Peyer's patch (tissue), 4 donors: ENCODE measurements at regions not wholly inside any gene's neighbourhood (a gene's known extent, or its start where the extent isn't known, plus 50 kb on each side); places are given as distances from the start of the nearest gene placed in this dataset.

Experiments
- DNase-seq, 3 donors: peaks; one replicate each; pipeline ENCODE4 v3.0.0-alpha.2; 2017 to 2019
- H3K27ac ChIP-seq, 4 donors: fragments of 200-600 bp; sonication (generic); one replicate each; pipeline ENCODE4 v1.5.1; 2016 to 2019
- H3K27me3 ChIP-seq, 2 donors: fragments of 200-600 bp; sonication (generic); one replicate each; pipeline ENCODE4 v1.5.1; 2019
- H3K36me3 ChIP-seq, 3 donors: fragments of 200-600 bp; sonication (generic); one replicate each; pipeline ENCODE4 v1.5.1; 2016 to 2019
- H3K4me1 ChIP-seq, 4 donors: fragments of 200-600 bp; sonication (generic); one replicate each; pipeline ENCODE4 v1.5.1; 2016 to 2019
- H3K4me3 ChIP-seq, 4 donors: fragments of 200-600 bp; sonication (generic); 1 replicate in 3 of 4; 2 replicates in 1 of 4; pipeline ENCODE4 v1.5.1; 2016 to 2019; ENCODE audit warnings: mild to moderate bottlenecking in 1 of 4
- H3K9me3 ChIP-seq, 4 donors: fragments of 200-600 bp; sonication (generic); one replicate each; pipeline ENCODE4 v1.5.1; 2016 to 2019; ENCODE audit warnings: mild to moderate bottlenecking in 1 of 4
- POLR2A ChIP-seq, 2 donors: fragments of 450-650 bp; IDR thresholded peaks; one replicate each; pipeline ENCODE4 v1.5.1; 2017; ENCODE audit warnings: antibody characterized with exemption in 2 of 2, mild to moderate bottlenecking in 2 of 2, moderate library complexity in 2 of 2
- TF ChIP-seq, protein P1 (sequence below), 6 experiments: fragments of 450-650 bp in 4 of 6; fragments of 200-600 bp in 2 of 6; sonication (generic) in 1 of 6; IDR thresholded peaks; one replicate each; pipeline ENCODE4 v1.5.1; 2017 to 2019; ENCODE audit warnings: antibody characterized with exemption in 6 of 6, mild to moderate bottlenecking in 3 of 6, moderate library complexity in 1 of 6

DNA sequence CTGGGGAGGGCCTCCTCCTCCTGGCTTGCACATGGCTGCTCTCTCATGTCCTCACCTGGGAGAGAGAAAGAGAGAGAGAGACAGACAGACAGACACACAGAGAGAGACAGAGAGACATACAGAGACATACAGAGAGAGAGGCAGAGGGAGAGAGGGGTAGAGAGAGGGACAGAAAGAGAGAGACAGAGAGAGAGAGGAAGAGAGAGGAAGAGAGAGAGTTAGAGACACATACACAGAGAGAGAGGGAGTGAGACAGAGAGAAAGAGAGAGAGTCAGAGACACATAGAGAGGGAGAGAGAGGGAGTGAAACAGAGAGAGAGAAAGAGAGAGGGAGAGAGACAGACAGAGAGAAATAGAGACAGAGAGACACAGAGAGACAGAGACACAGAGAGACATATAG is 103.6 kb upstream of the ESRRB start:
- Histone ChIP-seq H3K4me3 (no peak overlapping the region), H3K9me3 (no peaks in the 10 kb centered on the region), H3K27ac (no peak overlapping the region), H3K4me1 (no peaks in the 10 kb centered on the region), H3K36me3 (no peaks in the 10 kb centered on the region), H3K27me3 (no peaks in the 10 kb centered on the region)
- DNase-seq = no peak
- TF ChIP-seq POLR2A (IDR thresholded peaks at IDR 0.05) = no peak
- TF ChIP-seq, protein P1, sequence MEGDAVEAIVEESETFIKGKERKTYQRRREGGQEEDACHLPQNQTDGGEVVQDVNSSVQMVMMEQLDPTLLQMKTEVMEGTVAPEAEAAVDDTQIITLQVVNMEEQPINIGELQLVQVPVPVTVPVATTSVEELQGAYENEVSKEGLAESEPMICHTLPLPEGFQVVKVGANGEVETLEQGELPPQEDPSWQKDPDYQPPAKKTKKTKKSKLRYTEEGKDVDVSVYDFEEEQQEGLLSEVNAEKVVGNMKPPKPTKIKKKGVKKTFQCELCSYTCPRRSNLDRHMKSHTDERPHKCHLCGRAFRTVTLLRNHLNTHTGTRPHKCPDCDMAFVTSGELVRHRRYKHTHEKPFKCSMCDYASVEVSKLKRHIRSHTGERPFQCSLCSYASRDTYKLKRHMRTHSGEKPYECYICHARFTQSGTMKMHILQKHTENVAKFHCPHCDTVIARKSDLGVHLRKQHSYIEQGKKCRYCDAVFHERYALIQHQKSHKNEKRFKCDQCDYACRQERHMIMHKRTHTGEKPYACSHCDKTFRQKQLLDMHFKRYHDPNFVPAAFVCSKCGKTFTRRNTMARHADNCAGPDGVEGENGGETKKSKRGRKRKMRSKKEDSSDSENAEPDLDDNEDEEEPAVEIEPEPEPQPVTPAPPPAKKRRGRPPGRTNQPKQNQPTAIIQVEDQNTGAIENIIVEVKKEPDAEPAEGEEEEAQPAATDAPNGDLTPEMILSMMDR (IDR thresholded peaks at IDR 0.05) = no peak

- H3K9me3 ChIP-seq = no peaks in the 10 kb centered on the region
- TF ChIP-seq, protein P1 (IDR thresholded peaks at IDR 0.05) = no peak
- no peak for TF ChIP-seq POLR2A (IDR thresholded peaks at IDR 0.05)
- no peaks in the 10 kb centered on the region for H3K4me1 ChIP-seq
Measured at GRCh38 chr14:76272774-76273173, 103.2 kb upstream of the ESRRB start.

GRCh38 chr14:76273346-76273745 is 102.6 kb upstream of the ESRRB start:
- TF ChIP-seq POLR2A (IDR thresholded peaks at IDR 0.05) = no peak
- TF ChIP-seq, protein P1 (IDR thresholded peaks at IDR 0.05) = no peak
- H3K27ac ChIP-seq = no peak overlapping the region

More at GRCh38 chr14:76272774-76273173, 103.2 kb upstream of the ESRRB start:
- Histone ChIP-seq H3K36me3 (no peaks in the 10 kb centered on the region), H3K27me3 (no peaks in the 10 kb centered on the region), H3K27ac (no peak overlapping the region), H3K4me3 (no peak overlapping the region)
- no peak for DNase-seq

DNA sequence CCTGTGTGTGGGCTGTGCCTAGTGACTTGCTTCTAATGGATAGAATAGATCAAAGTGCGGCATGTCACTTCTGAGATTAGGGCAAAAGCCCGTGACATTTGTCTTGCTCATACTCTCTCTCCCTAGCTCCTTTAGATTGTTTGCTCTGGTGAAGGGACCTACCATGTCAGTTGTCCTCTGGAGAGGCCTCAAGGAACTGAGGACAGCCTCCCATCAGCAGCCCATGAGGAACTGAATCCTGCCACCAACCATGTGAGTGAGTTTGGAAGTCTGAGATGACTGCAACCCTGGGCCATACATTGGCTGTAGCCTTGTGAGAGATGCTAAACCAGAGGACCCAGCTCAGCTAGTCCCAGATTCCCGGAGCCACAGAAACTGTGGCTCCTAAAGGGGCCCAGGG is 101.6 kb upstream of the ESRRB start:
- no peak for TF ChIP-seq POLR2A (IDR thresholded peaks at IDR 0.05)
- TF ChIP-seq, protein P1 (IDR thresholded peaks at IDR 0.05) = no peak
- DNase-seq = no peak

More at GRCh38 chr14:76273346-76273745, 102.6 kb upstream of the ESRRB start:
- Histone ChIP-seq H3K36me3 (no peaks in the 10 kb centered on the region), H3K9me3 (no peaks in the 10 kb centered on the region), H3K4me3 (no peak overlapping the region), H3K4me1 (no peaks in the 10 kb centered on the region), H3K27me3 (no peaks in the 10 kb centered on the region)
- no peak for DNase-seq

DNA sequence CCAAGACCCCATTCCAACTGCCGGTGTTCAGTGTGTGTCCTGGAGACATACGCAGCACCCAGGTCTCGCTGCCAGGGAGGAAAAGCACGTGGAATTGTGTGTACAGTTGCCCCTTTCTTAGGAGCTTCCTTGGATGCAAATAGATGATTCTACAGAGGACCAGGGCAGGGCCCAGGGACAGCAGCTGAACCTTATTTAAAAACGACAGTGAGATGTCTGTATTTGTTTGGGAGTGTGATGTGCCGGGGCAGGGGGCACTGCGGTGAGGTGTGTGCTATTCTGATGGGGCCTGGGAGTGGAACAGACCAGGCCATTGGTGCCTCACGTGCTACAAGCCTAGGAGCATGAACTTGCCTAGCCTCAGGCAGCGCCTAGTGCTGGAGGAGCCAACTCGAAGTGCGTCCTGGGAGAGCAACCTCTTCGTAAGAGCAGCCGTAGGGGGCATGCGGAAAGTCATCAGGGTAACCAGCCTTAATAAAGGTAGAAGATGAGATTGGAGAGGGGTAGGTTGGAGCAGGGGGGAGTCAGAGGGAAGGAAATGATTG is 98.3 kb upstream of the ESRRB start:
- TF ChIP-seq, protein P1 (IDR thresholded peaks at IDR 0.05) = no peak
- no peak for TF ChIP-seq POLR2A (IDR thresholded peaks at IDR 0.05)
- Histone ChIP-seq H3K27ac (no peak overlapping the region), H3K4me1 (no peaks in the 10 kb centered on the region), H3K27me3 (no peaks in the 10 kb centered on the region), H3K4me3 (no peak overlapping the region), H3K36me3 (no peaks in the 10 kb centered on the region), H3K9me3 (no peaks in the 10 kb centered on the region)
- DNase-seq = no peak

More for the DNA sequence above, 101.6 kb upstream of the ESRRB start:
- Histone ChIP-seq H3K9me3 (no peaks in the 10 kb centered on the region), H3K27me3 (no peaks in the 10 kb centered on the region), H3K36me3 (no peaks in the 10 kb centered on the region), H3K4me1 (no peaks in the 10 kb centered on the region), H3K27ac (no peak overlapping the region), H3K4me3 (no peak overlapping the region)

GRCh38 chr14:76280221-76280620 is 95.7 kb upstream of the ESRRB start:
- no peak for TF ChIP-seq POLR2A (IDR thresholded peaks at IDR 0.05)
- TF ChIP-seq, protein P1 (IDR thresholded peaks at IDR 0.05) = no peak
- Histone ChIP-seq H3K9me3 (no peaks in the 10 kb centered on the region), H3K4me3 (no peak overlapping the region), H3K36me3 (no peaks in the 10 kb centered on the region), H3K27me3 (no peaks in the 10 kb centered on the region), H3K27ac (no peak overlapping the region), H3K4me1 (no peaks in the 10 kb centered on the region)
- DNase-seq = no peak
